ENCODE measurements at regions not wholly inside any gene's neighbourhood (a gene's known extent, or its start where the extent isn't known, plus 50 kb on each side); places are given as distances from the start of the nearest gene placed in this dataset.
A peak's percentile ranks its signal among the peaks of the same experiment; 100 is the strongest.

DNA sequence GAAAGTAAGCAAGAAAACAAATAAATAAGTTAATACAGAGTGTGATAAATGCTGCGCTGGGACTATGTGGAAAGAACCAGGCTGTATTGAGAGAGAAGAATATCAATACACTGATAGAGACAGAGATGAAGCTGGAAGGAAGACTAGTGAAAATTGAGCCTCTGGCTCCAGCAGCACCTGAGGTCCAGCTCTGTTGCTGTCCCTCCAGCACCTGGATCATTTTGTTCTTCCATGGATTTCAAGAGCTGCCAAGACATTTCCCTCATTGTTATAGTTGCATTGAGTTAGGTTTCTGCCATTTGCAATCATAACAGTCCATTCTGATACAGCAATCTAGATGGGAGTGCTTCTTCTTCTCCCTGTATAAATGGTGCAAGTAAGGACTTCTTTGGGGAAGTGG lies 242.7 kb upstream of the FGGY start:
- no peak for DNase-seq
- H3K4me3 ChIP-seq: no peak overlapping the region
- no peaks in the 10 kb centered on the region for H3K9me3 ChIP-seq
- WGBS, 5 donors: 93 to 100% (median 95%) methylated on average over 1 of the region's 1 CpG
- peaks cover 0 to 7% (median 0%) of the 10 kb centered on the region in 6 donors for H3K4me1 ChIP-seq
- no peak overlapping the region for H3K27ac ChIP-seq
- TF ChIP-seq POLR2AphosphoS5 (IDR thresholded peaks at IDR 0.05): no peak
- no peak for TF ChIP-seq CTCF (IDR thresholded peaks at IDR 0.05 in 8 of 11, conservative IDR thresholded peaks at IDR 0.05 in 3 of 11)
- TF ChIP-seq POLR2A (IDR thresholded peaks at IDR 0.05): no peak
- intact Hi-C loops (cut with DNase I; ENCODE audit: low total_unique reads): no loop called here
- H3K36me3 ChIP-seq: no peaks in the 10 kb centered on the region
- no peaks in the 10 kb centered on the region for H3K27me3 ChIP-seq (replicated peaks in 1 of 7)

DNA sequence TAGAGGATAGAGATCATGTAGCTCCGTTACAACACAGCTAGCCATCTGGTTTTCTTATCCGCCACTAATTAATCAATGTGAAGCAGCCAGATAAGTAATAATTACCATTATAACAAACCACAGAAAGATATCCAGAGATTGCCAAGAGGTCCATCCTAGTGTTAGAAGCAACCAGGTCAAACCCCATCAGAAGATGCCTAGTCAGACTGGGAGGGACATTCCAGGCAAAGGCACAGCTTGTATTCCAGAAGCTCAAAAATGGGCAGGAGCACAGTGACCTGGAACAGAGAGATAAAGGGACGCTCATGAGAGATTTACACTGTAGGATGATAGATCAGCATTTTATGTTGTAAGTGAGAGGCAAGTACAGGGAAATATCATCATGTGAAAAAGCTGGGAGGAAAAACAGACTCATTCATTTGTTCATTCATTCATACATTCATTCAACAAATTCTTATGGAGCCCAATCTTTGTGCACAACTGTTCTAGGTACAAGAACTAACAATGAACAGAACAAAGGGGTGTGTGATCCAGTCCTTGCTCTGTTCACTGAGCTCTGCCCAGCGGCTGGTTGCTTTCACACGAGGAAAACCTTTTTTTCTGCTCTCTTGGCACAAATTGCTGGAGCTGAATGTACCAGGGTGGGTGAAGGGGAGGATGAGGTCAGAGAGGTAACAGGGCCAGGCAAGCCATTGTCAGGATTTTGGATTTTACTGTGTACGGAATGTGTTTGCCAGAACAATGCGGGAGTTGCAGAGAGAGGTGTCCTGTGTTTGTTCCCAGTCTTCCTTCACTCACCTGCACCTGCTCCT lies 240.8 kb upstream of the FGGY start:
- H3K4me1 ChIP-seq: peaks cover 0 to 7% (median 0%) of the 10 kb centered on the region in 6 donors
- DNase-seq: no peak
- no peak overlapping the region for H3K4me3 ChIP-seq
- intact Hi-C loops (cut with DNase I; ENCODE audit: low total_unique reads): no loop called here
- no peaks in the 10 kb centered on the region for H3K27me3 ChIP-seq (replicated peaks in 1 of 7)
- H3K36me3 ChIP-seq: no peaks in the 10 kb centered on the region
- TF ChIP-seq POLR2AphosphoS5 (IDR thresholded peaks at IDR 0.05): no peak
- no peak overlapping the region for H3K27ac ChIP-seq
- H3K9me3 ChIP-seq: no peaks in the 10 kb centered on the region
- WGBS, 5 donors: 85 to 97% (median 91%) methylated on average over 7 of the region's 7 CpGs

- TF ChIP-seq POLR2AphosphoS5 (IDR thresholded peaks at IDR 0.05): peak in 2 of 3 donors; percentile 51 to 58
- TF ChIP-seq CTCF (IDR thresholded peaks at IDR 0.05 in 8 of 11, conservative IDR thresholded peaks at IDR 0.05 in 3 of 11): no peak
- Histone ChIP-seq H3K4me3 (no peak overlapping the region), H3K27me3 (replicated peaks in 1 of 7) (no peaks in the 10 kb centered on the region), H3K9me3 (no peaks in the 10 kb centered on the region), H3K36me3 (no peaks in the 10 kb centered on the region), H3K4me1 (peaks cover 0 to 14% (median 1%) of the 10 kb centered on the region in 6 donors), H3K27ac (peak overlapping the region in 2 of 8 donors; percentile 42 to 60)
- no peak for DNase-seq
- intact Hi-C loops (cut with DNase I; ENCODE audit: low total_unique reads): no loop called here
- WGBS, 5 donors: 64 to 75% (median 71%) methylated on average over 6 of the region's 6 CpGs
Observed at GRCh38 chr1:59057211-59057694, 239.6 kb upstream of the FGGY start.

DNA sequence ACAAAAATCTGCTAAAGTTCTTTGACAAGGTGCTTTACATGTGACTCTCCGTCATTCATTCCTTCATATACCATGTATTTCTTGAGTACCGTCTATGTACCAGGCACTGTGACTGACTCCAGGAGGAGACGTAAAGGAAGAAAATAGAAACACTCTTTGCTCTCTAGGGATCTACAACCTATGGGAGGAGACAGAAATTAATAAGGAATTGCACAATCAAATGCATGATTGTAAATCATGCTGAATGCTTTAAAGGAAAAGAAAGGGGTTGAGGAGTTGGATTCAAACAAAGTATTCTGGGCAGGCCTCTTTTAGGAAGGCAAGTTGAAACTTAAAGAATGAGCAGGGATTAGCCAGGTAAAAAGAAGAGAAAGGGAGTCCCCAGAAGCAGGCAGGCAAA lies 239.1 kb upstream of the FGGY start:
- no peaks in the 10 kb centered on the region for H3K9me3 ChIP-seq
- H3K4me3 ChIP-seq: no peak overlapping the region
- intact Hi-C loops (cut with DNase I; ENCODE audit: low total_unique reads): no loop called here
- no peak for DNase-seq
- 89 to 96% (median 95%) methylated on average over 3 of the region's 3 CpGs for WGBS, 5 donors
- H3K27ac ChIP-seq: peak overlapping the region in 1 of 8 donors; percentile 16
- H3K27me3 ChIP-seq (replicated peaks in 1 of 7): no peaks in the 10 kb centered on the region
- H3K4me1 ChIP-seq: peaks cover 0 to 20% (median 4%) of the 10 kb centered on the region in 6 donors
- no peak for TF ChIP-seq POLR2AphosphoS5 (IDR thresholded peaks at IDR 0.05)
- no peak for TF ChIP-seq CTCF (IDR thresholded peaks at IDR 0.05 in 8 of 11, conservative IDR thresholded peaks at IDR 0.05 in 3 of 11)
- no peak for TF ChIP-seq POLR2A (IDR thresholded peaks at IDR 0.05)
- no peaks in the 10 kb centered on the region for H3K36me3 ChIP-seq

All from spleen (tissue), 11 donors.